Left ventricle myocardium inferior (tissue), 1 donor: ENCODE measurements at regions not wholly inside any gene's neighbourhood (a gene's known extent, or its start where the extent isn't known, plus 50 kb on each side); places are given as distances from the start of the nearest gene placed in this dataset.

ENCODE experiments used
- DNase-seq: peaks from one replicate; pipeline ENCODE4 v3.0.0-alpha.2; 2020
- H3K27ac ChIP-seq: fragments of 200-600 bp; replicated peaks from 2 replicates; pipeline ENCODE4 v1.8.0; 2021
- H3K27me3 ChIP-seq: fragments of 200-600 bp; 2 replicates; pipeline ENCODE4 v1.8.0; 2021; ENCODE audit warnings: low read depth
- H3K36me3 ChIP-seq: fragments of 200-600 bp; 2 replicates; pipeline ENCODE4 v1.8.0; 2021
- H3K4me1 ChIP-seq: fragments of 200-600 bp; 2 replicates; pipeline ENCODE4 v1.8.0; 2021
- H3K4me3 ChIP-seq: fragments of 200-600 bp; 2 replicates; pipeline ENCODE4 v1.8.0; 2021; ENCODE audit warnings: mild to moderate bottlenecking, moderate library complexity
- H3K9me3 ChIP-seq: fragments of 200-600 bp; replicated peaks from 2 replicates; pipeline ENCODE4 v1.8.0; 2021
- CTCF ChIP-seq: fragments of 200-600 bp; IDR thresholded peaks from 2 replicates; pipeline ENCODE4 v1.8.0; 2021; ENCODE audit warnings: antibody characterized with exemption, mild to moderate bottlenecking, borderline replicate concordance
- intact Hi-C: fragments of 100-400 bp; cut with micrococcal nuclease; formaldehyde crosslinking; loops from one replicate; pipeline ENCODE4 v1.11.0; 2022
- donor health status: DM: no; HTN: yes; CAD: no; lungs with severe emphysema.

- peaks cover 23% of the 10 kb centered on the region for H3K4me1 ChIP-seq
- intact Hi-C loops, result no loop called here
- no peak for TF ChIP-seq CTCF
Observed at GRCh38 chr5:79868163-79868670, 122.8 kb downstream of the MTX3 start.

GRCh38 chr5:79865579-79865978, 125.5 kb downstream of the MTX3 start:
- DNase-seq, result no peak
- Histone ChIP-seq H3K4me3 (no peak overlapping the region), H3K4me1 (no peaks in the 10 kb centered on the region), H3K27ac (no peak overlapping the region), H3K27me3 (no peaks in the 10 kb centered on the region), H3K36me3 (no peaks in the 10 kb centered on the region), H3K9me3 (peaks cover 7% of the 10 kb centered on the region)
- intact Hi-C loops, result no loop called here
- TF ChIP-seq CTCF, result no peak

More at GRCh38 chr5:79868163-79868670, 122.8 kb downstream of the MTX3 start:
- Histone ChIP-seq H3K27me3 (no peaks in the 10 kb centered on the region), H3K9me3 (peaks cover 7% of the 10 kb centered on the region), H3K4me3 (no peak overlapping the region), H3K27ac (no peak overlapping the region), H3K36me3 (no peaks in the 10 kb centered on the region)
- DNase-seq, result no peak

GRCh38 chr5:79864364-79864763, 126.7 kb downstream of the MTX3 start:
- Histone ChIP-seq H3K27me3 (no peaks in the 10 kb centered on the region), H3K4me1 (peaks cover 7% of the 10 kb centered on the region), H3K4me3 (no peak overlapping the region), H3K9me3 (peaks cover 7% of the 10 kb centered on the region), H3K27ac (no peak overlapping the region), H3K36me3 (no peaks in the 10 kb centered on the region)
- TF ChIP-seq CTCF, result no peak
- DNase-seq, result no peak
- intact Hi-C loops, result no loop called here

- peaks cover 7% of the 10 kb centered on the region for H3K9me3 ChIP-seq
- H3K36me3 ChIP-seq, result no peaks in the 10 kb centered on the region
- H3K4me3 ChIP-seq, result peak overlapping the region; percentile 45
- TF ChIP-seq CTCF, result peak; percentile 27
- H3K27me3 ChIP-seq, result no peaks in the 10 kb centered on the region
- peaks cover 21% of the 10 kb centered on the region for H3K4me1 ChIP-seq
- H3K27ac ChIP-seq, result peak overlapping the region; percentile 83
- no peak for DNase-seq
- intact Hi-C loops, result no loop called here
Observed at GRCh38 chr5:79859588-79859987, 131.5 kb downstream of the MTX3 start.

GRCh38 chr5:79858410-79858723, 132.7 kb downstream of the MTX3 start:
- intact Hi-C loops, result no loop called here
- no peak for DNase-seq
- TF ChIP-seq CTCF, result no peak
- Histone ChIP-seq H3K27ac (no peak overlapping the region), H3K4me1 (peaks cover 21% of the 10 kb centered on the region), H3K9me3 (no peaks in the 10 kb centered on the region), H3K36me3 (no peaks in the 10 kb centered on the region), H3K4me3 (no peak overlapping the region), H3K27me3 (no peaks in the 10 kb centered on the region)
